Middle frontal gyrus (tissue), 1 donor: ENCODE measurements at regions not wholly inside any gene's neighbourhood (a gene's known extent, or its start where the extent isn't known, plus 50 kb on each side); places are given as distances from the start of the nearest gene placed in this dataset.
A peak's percentile ranks its signal among the peaks of the same experiment; 100 is the strongest.

Source experiments
- DNase-seq: peaks from one replicate; pipeline ENCODE4 v3.0.0-alpha.2; 2015; ENCODE audit warnings: low spot score; ENCODE audit errors: extremely low spot score

GRCh38 chr1:198903203-198903602, 264.4 kb downstream of the PTPRC start:
- peak; percentile 48 for DNase-seq

DNA sequence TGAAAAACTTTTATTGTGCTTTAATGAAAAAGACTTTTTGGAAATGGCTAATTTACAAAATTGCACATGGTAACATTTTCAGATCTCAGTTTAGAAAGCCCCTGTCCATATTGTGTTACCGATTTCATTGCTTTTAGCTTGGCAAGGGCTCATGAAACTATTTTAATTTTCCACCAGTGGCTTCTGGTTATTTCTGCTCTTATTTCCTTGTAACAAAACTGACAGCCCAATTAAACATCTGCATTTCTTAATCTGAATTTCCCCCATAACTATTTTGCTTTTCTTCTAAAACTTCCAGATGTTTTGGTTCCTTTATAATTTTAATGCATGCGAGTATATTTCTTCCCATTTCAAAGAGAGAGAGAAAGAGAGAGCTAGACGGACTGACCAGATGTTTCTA, 264.8 kb downstream of the PTPRC start:
- DNase-seq, result no peak

DNA sequence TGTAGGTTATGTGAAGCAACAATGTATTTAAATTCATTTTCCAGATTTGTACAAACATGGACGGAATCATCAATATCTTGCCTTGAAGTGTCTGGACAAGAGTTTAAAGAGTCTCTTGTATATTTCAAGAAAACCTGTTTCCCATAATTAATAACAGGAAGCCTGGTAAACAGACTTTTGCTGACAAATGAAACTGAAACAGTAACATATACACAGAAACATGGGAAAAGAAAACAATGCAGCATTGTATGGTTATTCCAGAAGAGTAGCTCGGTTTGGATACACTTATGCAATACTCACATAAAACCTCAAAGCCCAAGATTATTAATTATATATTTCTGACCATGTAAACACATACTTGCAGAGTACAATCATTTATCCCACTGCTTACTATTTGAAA, 265.5 kb downstream of the PTPRC start:
- DNase-seq, result no peak

DNA sequence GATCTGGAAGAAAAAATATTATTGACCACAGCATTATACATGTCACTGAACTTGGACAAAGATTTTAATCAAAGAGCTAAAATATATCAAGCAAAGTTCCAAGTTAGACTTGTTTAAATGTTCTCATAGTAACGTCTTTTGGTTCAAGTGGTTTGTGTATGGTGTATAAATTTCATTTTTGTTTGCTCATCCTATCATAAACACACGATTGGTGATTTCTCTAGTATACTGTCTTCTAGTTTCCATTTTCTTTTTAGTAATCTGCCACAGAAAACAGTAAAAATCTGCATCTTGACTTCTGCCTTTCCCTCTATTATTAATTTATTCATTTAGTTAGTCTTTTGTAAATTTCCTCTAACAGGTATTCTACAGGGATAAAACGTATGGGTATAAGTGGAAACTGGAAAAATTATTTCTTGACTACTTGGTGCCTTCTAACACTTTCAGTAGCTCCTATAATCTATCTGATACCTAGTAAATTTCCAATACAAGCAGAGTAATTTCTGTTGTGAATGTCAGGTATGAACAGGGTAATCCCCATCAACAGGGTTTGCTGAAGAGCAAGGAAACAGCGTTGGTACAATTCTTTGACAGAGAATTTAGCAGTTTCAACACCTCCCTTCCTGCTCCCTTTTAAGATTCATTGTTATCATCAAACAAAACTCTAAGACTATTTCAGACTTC, 268.0 kb downstream of the PTPRC start:
- DNase-seq, result no peak

GRCh38 chr1:198907423-198907746, 268.5 kb downstream of the PTPRC start:
- no peak for DNase-seq

DNA sequence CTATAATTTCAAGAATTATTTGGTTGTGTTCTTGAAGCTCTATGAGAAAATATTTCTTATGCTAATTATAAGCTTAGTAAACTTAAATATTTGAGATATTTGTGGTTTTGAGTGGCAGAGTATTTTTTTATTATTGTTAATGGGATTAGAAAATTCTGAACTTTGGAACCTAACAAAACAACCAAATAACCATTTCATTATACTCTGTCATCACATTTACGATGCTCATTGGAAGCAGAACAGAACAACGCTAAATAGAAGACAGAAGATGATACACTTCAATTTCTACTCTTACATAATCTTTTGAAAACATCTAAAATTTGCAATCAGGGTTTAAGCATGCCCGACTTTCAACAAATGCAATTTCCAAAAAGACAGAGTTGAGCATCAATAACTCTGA, 270.2 kb downstream of the PTPRC start:
- no peak for DNase-seq

DNA sequence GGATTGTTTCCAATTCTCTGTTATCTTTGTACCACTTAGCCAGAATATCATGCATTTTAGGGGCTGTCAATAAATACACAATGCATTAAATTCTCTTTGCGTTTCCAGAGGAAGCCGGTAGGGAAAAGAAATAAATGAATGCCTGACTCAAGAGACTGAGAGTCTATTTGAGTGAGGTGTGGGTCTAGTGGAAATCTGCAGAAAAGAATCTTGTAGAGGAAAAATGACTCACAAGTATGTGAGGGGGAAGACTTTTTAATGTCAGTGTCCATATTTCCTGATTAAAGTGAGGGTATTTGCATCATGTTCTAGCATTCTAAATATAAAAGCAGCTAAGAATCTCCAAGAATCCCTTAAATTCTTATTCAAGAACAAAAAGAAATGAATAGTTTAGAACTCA, 271.1 kb downstream of the PTPRC start:
- no peak for DNase-seq

- DNase-seq, result no peak
Observed at GRCh38 chr1:198910816-198911215, 272.0 kb downstream of the PTPRC start.

- no peak for DNase-seq
Observed at GRCh38 chr1:198912046-198912445, 273.2 kb downstream of the PTPRC start.

DNA sequence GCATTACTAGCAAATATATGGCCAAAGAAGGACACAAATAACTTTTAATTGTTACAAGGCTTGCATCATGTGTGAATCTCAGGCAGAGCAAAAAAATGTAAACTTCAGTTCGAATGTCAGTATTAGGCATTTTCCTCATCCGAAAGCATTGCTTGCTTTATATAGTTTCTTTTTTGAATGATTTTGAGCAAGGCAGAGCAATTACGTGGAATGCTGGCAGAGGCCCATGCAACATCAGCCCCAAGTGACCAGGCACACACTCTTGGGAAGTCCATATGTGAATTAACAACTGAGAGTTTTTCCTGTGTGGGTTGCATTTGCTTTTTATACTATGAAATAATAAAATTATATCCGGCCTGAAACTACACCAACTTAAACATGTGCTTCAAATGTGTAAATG, 274.8 kb downstream of the PTPRC start:
- no peak for DNase-seq

DNA sequence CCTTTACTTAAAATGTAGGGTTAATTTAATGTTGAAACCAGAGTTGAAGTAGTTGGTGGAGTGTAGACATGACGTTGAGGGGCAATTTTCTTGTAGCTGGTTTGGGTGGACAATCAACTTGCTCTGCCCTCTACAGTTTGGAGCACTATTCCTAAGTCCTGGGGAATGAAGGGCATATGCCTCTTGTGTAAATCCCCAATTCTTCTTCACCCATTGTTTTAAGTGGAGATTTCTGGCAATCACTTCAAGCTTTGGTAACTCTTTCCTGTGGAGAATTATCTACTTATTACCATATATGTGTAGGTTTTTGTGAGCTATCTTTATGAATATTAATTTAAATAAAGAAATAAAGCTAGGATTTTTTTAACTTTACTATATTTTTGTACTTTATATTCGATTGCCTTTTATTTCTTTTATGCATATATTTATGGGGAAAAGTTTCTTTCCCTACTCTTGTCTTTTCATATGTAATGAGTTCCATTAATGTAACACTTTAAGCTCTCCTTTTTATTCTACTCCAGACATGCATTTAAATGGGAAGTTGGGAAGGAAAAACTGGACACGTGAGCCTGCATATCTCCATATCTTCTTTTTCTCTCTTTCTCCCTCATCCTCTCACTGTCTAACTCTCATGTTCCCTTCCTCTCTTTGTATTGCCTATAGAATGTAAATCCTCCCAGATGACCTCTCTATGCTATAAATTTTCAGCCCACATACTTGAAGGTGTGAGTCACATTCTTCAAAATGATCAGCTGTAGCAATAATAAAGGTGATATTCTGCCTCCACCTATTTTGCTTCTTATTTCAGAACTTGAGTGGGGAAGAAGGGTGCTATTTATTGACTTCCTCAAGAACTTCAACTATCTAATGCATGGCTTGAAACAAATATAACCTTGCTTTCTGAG, 276.7 kb downstream of the PTPRC start:
- DNase-seq, result no peak

GRCh38 chr1:198917226-198917625, 278.4 kb downstream of the PTPRC start:
- DNase-seq, result no peak

DNA sequence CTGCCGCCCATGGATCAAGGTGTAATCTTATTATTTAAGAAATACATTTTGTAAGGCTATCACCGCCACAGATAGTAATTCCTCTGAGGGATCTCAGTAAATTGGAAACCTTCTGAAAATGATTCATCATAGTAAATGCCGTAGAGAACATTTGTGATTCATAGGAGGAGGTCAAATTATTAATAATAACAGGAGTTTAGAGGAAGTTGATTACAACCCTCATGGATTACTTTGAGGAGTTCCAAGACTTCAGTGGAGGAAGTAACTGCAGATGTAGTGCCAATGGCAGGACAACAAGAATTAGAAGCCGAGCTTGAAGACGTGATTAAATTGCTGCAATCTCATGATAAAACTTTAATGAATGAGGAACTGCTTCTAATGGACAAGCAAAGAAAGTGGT, 280.1 kb downstream of the PTPRC start:
- DNase-seq, result no peak

GRCh38 chr1:198919667-198920398, 281.0 kb downstream of the PTPRC start:
- DNase-seq, result no peak

DNA sequence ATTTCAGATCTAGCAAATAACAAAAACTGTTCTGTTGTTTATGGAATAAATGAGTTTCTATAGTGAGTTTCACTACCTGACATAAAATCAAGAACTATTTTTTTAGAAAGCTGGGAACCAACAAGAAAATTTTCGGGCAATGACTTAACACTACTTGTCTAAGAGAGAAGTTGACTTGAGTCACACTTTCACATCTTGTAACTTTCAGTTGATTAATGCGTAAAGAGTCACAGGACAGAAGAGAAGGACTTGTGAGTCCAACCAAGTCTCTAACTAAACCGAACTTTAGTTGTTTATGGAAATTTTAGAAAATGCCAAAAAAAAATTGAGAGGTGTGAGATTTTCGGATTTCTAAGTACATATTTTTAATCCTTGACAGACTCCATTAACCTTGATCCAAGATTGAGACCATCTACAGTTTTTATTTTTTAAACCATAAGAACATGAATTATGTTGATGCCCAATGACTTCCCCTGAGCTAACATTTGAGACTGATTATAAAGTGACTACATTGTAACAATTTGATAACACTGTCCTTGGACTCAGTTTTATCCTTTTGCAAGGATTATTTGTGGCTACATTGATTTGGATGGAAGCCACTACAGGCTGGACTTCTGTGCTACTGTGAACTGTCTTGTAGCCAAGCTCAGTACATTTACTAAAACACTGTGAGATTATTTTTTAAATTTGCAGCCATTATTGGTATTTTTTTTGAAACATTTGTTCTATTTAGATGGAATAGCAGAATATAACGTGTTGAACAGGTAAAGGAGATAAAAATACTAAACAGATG, 284.0 kb downstream of the PTPRC start:
- no peak for DNase-seq

- no peak for DNase-seq
Observed at GRCh38 chr1:198923993-198924392, 285.2 kb downstream of the PTPRC start.

DNA sequence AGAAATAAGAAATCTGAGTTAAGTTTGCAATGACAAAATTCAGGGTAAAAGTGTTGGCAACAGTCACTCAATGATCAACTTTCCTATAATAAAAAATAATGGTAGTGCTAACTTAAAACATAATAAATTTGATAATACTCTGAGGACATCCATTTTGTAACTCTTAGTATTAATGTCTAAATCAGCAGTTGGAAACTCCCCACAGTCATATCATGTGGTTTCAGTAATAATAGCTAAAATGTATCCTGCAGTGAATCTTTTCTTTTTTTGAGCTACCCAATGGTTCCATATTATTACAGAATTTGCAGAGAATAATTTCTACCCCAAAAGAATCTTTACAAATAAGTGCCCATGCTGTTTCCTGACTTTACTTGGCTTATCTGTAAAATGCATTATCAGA, 286.7 kb downstream of the PTPRC start:
- DNase-seq, result no peak

DNA sequence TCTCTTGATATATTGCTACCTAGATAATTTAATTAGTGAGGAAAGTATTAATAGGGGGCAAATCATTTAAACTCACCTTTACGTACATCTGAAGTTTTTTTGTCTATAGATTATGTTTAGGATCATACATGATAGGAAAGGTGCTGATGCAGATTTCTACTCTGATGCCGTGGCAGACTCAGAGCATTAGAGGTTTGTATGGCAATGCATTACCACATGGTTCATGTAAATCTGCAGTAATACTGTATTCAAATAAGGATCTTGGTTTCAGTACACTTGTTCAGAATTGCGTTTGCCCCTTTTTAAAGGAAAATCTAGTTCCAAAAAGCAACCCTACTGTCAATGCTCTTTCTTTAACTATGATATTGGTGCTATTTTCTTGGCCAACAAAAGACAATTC, 288.3 kb downstream of the PTPRC start:
- no peak for DNase-seq

GRCh38 chr1:198929111-198929604, 290.3 kb downstream of the PTPRC start:
- no peak for DNase-seq

DNA sequence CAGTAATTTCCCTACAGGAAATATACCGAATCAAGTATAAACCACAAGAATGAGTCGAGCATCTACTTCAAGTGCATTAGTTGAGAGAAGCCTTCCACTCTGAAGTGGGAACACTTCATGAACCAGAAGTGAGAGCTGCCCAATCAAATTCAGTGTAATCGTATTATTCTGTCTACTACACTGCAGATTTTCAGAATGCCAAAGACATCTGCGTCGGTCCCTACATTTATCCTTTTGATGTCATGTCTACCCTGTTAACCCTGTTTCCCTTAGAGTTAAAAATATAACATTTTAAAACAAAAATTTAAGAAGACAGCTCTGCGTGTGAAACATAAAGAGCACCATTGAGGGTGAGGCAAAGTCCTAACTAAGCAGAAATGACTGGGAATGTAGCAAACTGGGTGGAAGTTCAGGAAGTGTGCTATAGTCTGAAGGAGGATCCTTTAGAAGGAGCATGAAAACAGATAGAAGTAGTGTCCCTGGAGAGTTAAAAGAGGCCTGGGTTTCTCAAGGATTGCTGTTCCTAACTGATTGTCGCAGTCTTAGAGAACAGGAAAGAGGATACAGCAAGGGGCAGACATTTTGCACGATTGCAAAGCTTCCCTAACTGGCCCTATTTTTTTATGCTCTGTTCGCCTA, 291.2 kb downstream of the PTPRC start:
- no peak for DNase-seq
